Left cardiac atrium (tissue), 4 donors: ENCODE measurements at regions not wholly inside any gene's neighbourhood (a gene's known extent, or its start where the extent isn't known, plus 50 kb on each side); places are given as distances from the start of the nearest gene placed in this dataset.

Experiments used
- ATAC-seq, 2 donors: fragments of 200-7000 bp; cut with Tn5 transposase; one replicate each; pipeline ENCODE4 v1.9.1; 2020; ENCODE audit warnings: mild to moderate bottlenecking in 2 of 2, moderate library complexity in 2 of 2
- DNase-seq: peaks from one replicate; pipeline ENCODE4 v3.0.0-alpha.2; 2020
- intact Hi-C, 2 donors: fragments of 100-400 bp; cut with DNase I; formaldehyde crosslinking; loops; one replicate each; pipeline versions ENCODE4 v1.14.1 to v1.15.1; 2022 to 2023
- donor health status: DM: no; HTN: yes; CAD: no.
- donor health status: DM: no; HTN: yes; CAD: no; lungs with severe emphysema.
- donor health status: DM: yes; HTN: yes; CAD: no.
- donor health status: Dilated cardiomyopathy.

- DNase-seq, result no peak
- intact Hi-C loops, result no loop called here
- no peak for ATAC-seq
Measured at GRCh38 chr5:103910786-103911185, 348.2 kb upstream of the NUDT12 start.

DNA sequence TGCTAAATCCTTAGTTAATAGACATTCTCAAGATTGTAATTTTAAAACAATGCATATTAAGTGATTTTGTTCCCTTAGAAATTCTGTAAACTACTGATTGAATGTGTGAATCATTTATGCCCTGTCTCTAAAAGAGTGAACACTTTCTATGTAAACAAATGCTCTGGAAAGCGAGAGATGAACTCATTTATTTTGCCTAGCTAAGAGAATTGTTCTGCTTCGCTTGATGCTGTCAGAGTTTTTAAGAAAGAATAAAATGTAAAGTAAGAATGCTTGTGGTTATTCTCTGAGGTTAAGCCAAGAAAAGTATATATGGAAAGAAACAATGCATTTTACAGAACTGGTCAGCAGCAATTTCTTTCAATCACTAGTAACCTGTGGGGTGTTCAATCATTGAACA is 347.4 kb upstream of the NUDT12 start:
- intact Hi-C loops, result no loop called here
- ATAC-seq (no peak), DNase-seq (no peak)

DNA sequence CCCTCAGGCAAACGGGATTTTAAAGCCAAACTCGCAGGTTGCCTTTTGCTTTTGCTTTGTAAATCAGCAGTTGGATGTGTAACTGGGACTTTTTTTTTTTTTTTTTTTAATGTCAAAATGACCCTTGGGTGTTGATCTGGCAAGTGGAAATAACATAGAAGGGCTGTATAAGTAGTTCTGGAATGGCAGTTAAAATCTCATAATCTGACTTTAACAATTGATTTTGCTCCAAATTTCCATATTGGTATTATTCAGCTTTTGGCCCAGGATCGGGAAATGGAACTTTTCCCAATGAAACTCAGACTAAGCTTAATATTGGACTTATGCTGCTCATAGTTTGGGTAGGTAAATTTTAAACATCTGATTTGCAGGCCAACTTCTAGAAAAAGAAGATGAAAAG is 346.8 kb upstream of the NUDT12 start:
- no peak for ATAC-seq
- intact Hi-C loops, result no loop called here

DNA sequence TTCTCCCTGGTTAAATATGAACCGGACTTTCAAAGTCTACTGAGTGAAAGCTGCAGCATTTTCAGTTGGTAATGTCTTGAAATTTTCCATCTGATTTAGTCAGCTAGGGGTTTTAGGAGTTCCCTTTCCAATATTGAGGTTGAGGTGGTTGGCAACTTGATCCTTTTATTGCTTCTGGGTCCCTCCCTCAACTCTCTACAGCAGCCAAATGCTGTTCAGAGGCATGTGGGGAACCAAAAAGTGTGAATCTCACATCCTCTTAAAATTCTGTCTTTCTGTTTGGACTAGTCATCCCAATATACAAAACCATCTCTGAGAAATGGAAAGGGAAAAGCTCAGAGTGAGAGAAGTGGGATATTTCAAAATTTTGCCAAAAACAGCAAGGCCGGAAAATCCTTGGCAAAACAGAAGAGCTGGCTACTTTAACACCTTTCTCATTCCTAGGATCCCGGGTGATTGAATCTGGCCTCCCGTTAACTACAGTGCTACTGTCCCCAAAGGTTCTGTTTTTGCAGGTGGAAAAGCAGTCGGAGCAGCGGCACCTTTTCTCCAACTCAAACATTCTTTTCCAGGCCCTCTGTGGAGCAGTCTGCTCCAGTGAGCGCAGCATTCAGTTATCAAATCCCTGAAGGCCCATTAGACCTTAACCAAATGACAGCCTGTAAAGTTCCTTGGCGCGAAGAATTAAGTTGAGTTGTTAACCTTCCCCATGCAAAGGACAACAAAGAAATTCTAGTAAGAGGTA is 345.9 kb upstream of the NUDT12 start:
- ATAC-seq (no peak), DNase-seq (no peak)
- intact Hi-C loops, result no loop called here

More for the DNA sequence above, 346.8 kb upstream of the NUDT12 start:
- DNase-seq, result no peak

GRCh38 chr5:103907001-103907400 is 344.4 kb upstream of the NUDT12 start:
- intact Hi-C loops, result no loop called here
- ATAC-seq, result no peak
- DNase-seq, result no peak

DNA sequence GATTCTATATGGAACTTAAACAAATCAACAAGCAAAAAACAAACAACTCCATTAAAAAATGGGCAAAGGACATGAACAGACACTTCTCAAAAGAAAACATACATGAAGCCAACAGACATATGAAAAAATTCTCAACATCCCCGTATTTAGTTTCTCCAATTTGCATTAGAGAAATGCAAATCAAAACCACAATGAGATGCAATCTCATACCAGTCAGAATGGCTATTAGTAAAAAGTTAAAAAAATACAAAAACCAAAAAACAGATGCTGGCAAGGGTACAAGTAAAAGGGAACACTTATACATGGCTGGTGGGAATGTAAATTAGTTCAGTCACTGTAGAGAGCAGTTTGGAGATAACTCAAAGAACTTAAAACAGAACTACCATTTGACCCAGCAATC is 342.1 kb upstream of the NUDT12 start:
- ATAC-seq (no peak), DNase-seq (no peak)
- intact Hi-C loops, result no loop called here

GRCh38 chr5:103902893-103903292 is 340.3 kb upstream of the NUDT12 start:
- no peak for DNase-seq
- no peak for ATAC-seq
- intact Hi-C loops, result no loop called here

GRCh38 chr5:103901885-103902284 is 339.3 kb upstream of the NUDT12 start:
- DNase-seq (no peak), ATAC-seq (no peak)
- intact Hi-C loops, result no loop called here

DNA sequence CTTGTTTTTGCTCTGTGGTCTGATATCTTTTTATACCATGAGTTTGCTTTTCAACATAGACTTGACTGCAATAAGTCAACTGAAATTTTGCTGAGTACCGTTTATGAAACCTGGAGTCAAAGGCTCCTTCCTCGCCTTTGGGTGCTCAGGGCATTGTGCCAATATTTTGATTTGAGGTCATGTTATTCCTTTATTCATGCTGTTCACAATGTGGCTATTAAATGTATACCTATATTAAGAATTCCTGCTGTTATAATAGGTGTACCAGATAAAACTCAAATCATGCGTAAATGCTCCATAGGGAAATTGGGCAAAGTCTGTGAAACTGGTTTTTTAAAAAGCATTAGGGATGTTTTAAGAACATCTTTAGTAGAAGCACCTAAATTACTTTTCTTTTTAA is 334.0 kb upstream of the NUDT12 start:
- ATAC-seq, result no peak
- intact Hi-C loops, result no loop called here
- no peak for DNase-seq

GRCh38 chr5:103895738-103896137 is 333.1 kb upstream of the NUDT12 start:
- no peak for ATAC-seq
- no peak for DNase-seq
- intact Hi-C loops, result no loop called here

- no peak for DNase-seq
Measured at GRCh38 chr5:103894882-103895281, 332.3 kb upstream of the NUDT12 start.

GRCh38 chr5:103891151-103891550 is 328.6 kb upstream of the NUDT12 start:
- no peak for DNase-seq
- ATAC-seq, result no peak
- intact Hi-C loops, result no loop called here

More at GRCh38 chr5:103894882-103895281, 332.3 kb upstream of the NUDT12 start:
- no peak for ATAC-seq
- intact Hi-C loops, result no loop called here

- no peak for DNase-seq
- intact Hi-C loops, result no loop called here
- no peak for ATAC-seq
Measured at GRCh38 chr5:103890313-103890712, 327.7 kb upstream of the NUDT12 start.

- no peak for ATAC-seq
- intact Hi-C loops, result no loop called here
- DNase-seq, result no peak
Measured at GRCh38 chr5:103889500-103890209, 327.1 kb upstream of the NUDT12 start.

- intact Hi-C loops, result no loop called here
- ATAC-seq (no peak), DNase-seq (no peak)
Measured at GRCh38 chr5:103886826-103887225, 324.2 kb upstream of the NUDT12 start.

GRCh38 chr5:103883143-103883542 is 320.6 kb upstream of the NUDT12 start:
- ATAC-seq (no peak), DNase-seq (no peak)
- intact Hi-C loops, result no loop called here

DNA sequence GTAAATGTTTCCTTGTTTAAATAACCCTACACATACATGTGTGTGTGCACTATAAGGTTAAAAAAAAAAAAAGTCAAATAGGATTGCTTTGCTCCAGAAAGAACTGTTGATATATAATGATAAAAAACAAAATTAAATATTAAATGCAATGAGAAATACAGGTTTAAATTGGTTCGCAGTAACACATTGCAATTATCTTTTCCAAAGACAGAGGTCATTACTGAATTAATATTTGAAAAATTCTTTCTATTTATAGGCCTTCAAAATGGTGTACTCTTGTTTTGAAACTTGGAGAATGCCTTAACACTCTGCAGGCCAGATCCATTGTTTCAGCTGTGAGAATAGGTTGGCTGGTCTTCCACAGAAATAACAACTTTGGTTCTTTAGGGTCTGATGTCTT is 319.0 kb upstream of the NUDT12 start:
- intact Hi-C loops, result no loop called here
- ATAC-seq, result no peak
- no peak for DNase-seq

DNA sequence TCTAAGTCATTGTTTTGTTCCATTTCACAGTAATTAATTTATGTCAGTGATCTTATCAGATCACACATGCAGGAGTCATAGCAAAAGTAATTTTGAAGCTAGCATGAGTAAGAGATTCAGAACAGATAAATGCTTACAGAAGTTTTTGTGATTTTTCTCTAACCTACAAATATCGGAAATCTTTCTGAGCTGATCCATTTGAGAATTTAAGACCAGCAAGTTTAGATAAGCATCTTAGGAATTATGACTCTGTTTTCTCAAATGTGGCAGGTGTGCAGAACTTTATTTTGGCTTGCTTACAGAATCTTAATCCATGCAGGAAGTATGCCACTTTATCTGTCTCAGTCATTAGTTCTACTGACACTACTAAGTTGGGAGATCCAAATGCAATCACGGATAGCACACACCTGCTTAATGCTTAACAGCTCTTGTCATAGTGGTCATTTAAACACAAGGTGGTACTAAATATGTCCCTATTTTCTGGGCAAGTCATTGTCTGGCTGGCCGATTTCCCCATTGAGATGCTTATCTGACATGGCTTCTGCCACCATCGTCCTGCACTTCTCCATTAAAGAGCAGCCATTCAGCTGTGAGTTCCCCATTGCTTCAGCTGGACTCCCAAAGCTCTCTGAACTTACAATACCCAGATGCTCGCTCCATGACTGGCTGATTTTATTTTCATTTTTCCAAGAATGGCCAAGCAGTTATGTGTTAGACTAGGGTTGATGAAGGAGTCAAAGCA is 305.4 kb upstream of the NUDT12 start:
- intact Hi-C loops, result no loop called here
- no peak for DNase-seq
- no peak for ATAC-seq

GRCh38 chr5:103866169-103866568 is 303.6 kb upstream of the NUDT12 start:
- intact Hi-C loops, result no loop called here
- no peak for DNase-seq
- no peak for ATAC-seq

DNA sequence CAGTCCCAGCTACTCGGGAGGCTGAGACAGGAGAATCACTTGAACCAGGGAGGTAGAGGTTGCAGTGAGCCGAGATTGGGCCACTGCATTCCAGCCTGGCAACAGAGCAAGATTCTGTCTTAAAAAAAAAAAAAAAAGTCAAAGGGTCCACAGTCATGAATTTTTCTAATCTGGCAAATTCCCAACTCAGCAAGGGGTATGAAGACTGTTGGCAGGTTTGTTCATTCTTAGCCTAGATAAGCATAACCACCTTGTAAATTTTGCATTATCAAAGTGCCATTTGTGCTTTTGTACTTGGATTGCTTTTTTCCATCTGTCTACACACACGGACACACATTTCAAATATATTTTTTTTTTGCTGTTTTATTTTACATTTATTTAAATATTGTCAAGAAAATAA is 299.8 kb upstream of the NUDT12 start:
- ATAC-seq, result no peak
- intact Hi-C loops, result no loop called here
- DNase-seq, result no peak
